Right hindlimb (tissue), 1 donor: ENCODE measurements at regions not wholly inside any gene's neighbourhood (a gene's known extent, or its start where the extent isn't known, plus 50 kb on each side); places are given as distances from the start of the nearest gene placed in this dataset.

Experiments
- DNase-seq: peaks from one replicate; pipeline ENCODE4 v3.0.0-alpha.2; 2018

DNA sequence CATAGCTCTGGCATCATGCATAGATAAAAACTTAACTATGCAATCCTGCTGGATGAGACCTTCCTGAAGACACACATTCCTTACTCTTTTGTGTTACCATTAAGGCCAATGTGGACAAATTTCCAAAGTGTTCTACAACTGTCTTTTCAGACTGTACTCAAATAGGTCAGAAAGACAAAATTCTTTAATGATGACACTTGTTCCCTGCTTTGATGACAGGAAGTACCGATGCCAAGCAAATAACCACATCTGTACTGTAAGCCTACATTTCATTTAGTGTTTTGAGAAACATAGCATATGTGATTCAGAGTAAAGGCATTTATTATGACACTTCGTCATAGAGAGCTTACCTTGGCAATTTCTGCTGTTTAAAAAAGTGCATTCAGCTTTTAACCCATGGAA is 55.0 kb downstream of the PMAIP1 start:
- DNase-seq: no peak

DNA sequence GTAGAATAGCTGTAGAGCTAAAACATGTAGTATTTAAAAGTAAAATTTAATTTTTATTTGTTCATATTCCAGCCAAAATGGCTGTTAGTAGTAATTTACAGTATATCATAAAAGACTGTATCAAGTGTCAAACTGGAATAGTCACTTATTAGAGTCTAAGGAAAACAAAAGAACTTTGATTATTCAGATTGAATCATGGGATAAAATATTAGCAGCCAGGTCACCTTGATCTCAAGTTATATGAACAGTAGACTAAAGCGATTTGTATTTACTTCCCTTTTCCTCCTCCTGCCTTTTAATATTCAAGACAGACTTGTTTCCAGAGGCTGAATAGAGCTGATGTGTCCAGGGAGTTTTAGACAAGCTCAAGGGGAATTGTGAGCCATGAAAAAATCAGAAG is 54.4 kb downstream of the PMAIP1 start:
- DNase-seq: no peak
